Fibroblast of lung (primary cell): ENCODE measurements at regions not wholly inside any gene's neighbourhood (a gene's known extent, or its start where the extent isn't known, plus 50 kb on each side); places are given as distances from the start of the nearest gene placed in this dataset.

ENCODE experiments used
- DNase-seq, 2 donors: peaks; one replicate each; pipeline versions ENCODE4 v3.0.0 to v3.0.0-alpha.2; 2010; ENCODE audit warnings: low read depth in 2 of 2
- H2AFZ ChIP-seq: 2 replicates; pipeline ENCODE4 v1.5.1; 2012; ENCODE audit warnings: low read length, control low read depth, inconsistent platforms
- H3K27ac ChIP-seq: 2 replicates; pipeline ENCODE4 v1.5.1; 2011; ENCODE audit warnings: low read length, control low read depth; ENCODE audit not compliant: insufficient read depth
- H3K27me3 ChIP-seq: 2 replicates; pipeline ENCODE4 v1.5.1; 2011; ENCODE audit warnings: mild to moderate bottlenecking, low read length; ENCODE audit not compliant: control insufficient read depth, insufficient read depth
- H3K36me3 ChIP-seq: 2 replicates; pipeline ENCODE4 v1.5.1; 2011; ENCODE audit warnings: low read length; ENCODE audit not compliant: control insufficient read depth, insufficient read depth
- H3K4me1 ChIP-seq: 2 replicates; pipeline ENCODE4 v1.5.1; 2011; ENCODE audit warnings: low read length; ENCODE audit not compliant: control insufficient read depth, insufficient read depth; ENCODE audit errors: extremely low read depth
- H3K4me2 ChIP-seq: 2 replicates; pipeline ENCODE4 v1.5.1; 2011; ENCODE audit warnings: low read length, control low read depth; ENCODE audit not compliant: insufficient read depth; ENCODE audit errors: extremely low read depth
- H3K4me3 ChIP-seq, 4 experiments: fragments of 200-600 bp in 1 of 4; sonication (generic) in 1 of 4; replicated peaks in 1 of 4; 2 replicates each; pipeline ENCODE4 v1.5.1; 2011 to 2016; ENCODE audit warnings: low read length in 4 of 4, low read depth in 3 of 4, mild to moderate bottlenecking in 3 of 4, control low read depth in 2 of 4, inconsistent platforms in 1 of 4, mixed read lengths in 1 of 4; ENCODE audit not compliant: insufficient read depth in 1 of 4; ENCODE audit errors: control extremely low read depth in 1 of 4
- H3K79me2 ChIP-seq: 2 replicates; pipeline ENCODE4 v1.5.1; 2012; ENCODE audit warnings: mild to moderate bottlenecking, low read length, inconsistent platforms; ENCODE audit not compliant: control insufficient read depth, insufficient read depth
- H3K9ac ChIP-seq: 2 replicates; pipeline ENCODE4 v1.5.1; 2011; ENCODE audit warnings: mild to moderate bottlenecking, low read length, control low read depth; ENCODE audit not compliant: insufficient read depth
- H3K9me3 ChIP-seq: 2 replicates; pipeline ENCODE4 v1.5.1; 2012; ENCODE audit warnings: low read depth, low read length; ENCODE audit not compliant: control insufficient read depth, insufficient read depth
- H4K20me1 ChIP-seq: 2 replicates; pipeline ENCODE4 v1.5.1; 2011; ENCODE audit warnings: low read length; ENCODE audit not compliant: control insufficient read depth, insufficient read depth; ENCODE audit errors: extremely low read depth
- EZH2 ChIP-seq: IDR thresholded peaks from 2 replicates; pipeline ENCODE4 v1.5.1; 2012; ENCODE audit warnings: low read length, control low read depth, mild to moderate bottlenecking; ENCODE audit errors: missing control alignments
- TF ChIP-seq, protein P1 (sequence below), 2 donors: IDR thresholded peaks in 1 of 2; conservative IDR thresholded peaks in 1 of 2; 1 replicate in 1 of 2; 2 replicates in 1 of 2; pipeline ENCODE4 v1.5.1; 2011 to 2012; ENCODE audit warnings: low read length in 2 of 2, control low read depth in 1 of 2, inconsistent platforms in 1 of 2, low read depth in 1 of 2, mild to moderate bottlenecking in 1 of 2

GRCh38 chr7:89934101-89934500 is 220.2 kb upstream of the STEAP1 start:
- Histone ChIP-seq H3K36me3 (no peaks in the 10 kb centered on the region), H3K27me3 (no peaks in the 10 kb centered on the region), H3K4me3 (no peak overlapping the region), H3K4me1 (no peaks in the 10 kb centered on the region), H3K9me3 (no peaks in the 10 kb centered on the region), H4K20me1 (no peaks in the 10 kb centered on the region), H3K79me2 (no peaks in the 10 kb centered on the region), H2AFZ (no peak overlapping the region), H3K9ac (no peak overlapping the region), H3K4me2 (no peak overlapping the region), H3K27ac (no peak overlapping the region)
- TF ChIP-seq EZH2, result no peak
- TF ChIP-seq, protein P1, sequence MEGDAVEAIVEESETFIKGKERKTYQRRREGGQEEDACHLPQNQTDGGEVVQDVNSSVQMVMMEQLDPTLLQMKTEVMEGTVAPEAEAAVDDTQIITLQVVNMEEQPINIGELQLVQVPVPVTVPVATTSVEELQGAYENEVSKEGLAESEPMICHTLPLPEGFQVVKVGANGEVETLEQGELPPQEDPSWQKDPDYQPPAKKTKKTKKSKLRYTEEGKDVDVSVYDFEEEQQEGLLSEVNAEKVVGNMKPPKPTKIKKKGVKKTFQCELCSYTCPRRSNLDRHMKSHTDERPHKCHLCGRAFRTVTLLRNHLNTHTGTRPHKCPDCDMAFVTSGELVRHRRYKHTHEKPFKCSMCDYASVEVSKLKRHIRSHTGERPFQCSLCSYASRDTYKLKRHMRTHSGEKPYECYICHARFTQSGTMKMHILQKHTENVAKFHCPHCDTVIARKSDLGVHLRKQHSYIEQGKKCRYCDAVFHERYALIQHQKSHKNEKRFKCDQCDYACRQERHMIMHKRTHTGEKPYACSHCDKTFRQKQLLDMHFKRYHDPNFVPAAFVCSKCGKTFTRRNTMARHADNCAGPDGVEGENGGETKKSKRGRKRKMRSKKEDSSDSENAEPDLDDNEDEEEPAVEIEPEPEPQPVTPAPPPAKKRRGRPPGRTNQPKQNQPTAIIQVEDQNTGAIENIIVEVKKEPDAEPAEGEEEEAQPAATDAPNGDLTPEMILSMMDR (conservative IDR thresholded peaks at IDR 0.05 in 1 of 2, IDR thresholded peaks at IDR 0.05 in 1 of 2; ENCODE audit: low read depth in 1 of 2, low read length in 2 of 2), result no peak
- no peak for DNase-seq

DNA sequence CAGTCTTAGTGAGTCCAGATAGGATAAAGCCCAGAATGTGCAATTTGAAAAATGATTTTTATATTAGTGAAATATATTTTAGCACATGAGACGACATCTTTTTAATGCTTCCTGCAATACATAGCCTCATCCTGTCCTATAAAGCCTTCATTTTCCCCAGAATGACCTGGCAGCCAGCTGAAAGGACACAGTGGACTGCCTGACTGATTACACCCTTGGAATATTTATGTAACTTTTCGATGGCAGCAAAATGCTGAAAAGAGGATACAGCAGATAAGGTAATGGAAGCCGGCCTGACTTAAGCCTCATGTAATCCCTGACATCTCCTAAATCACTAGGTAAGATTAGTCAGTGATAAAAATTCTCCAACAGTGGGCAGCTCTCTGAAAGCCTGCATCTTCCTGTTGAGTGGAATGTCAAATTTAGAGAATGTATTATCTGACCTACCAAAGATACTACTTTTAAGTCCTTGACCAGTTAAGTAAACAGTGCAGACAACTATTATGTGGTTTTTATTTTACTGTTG is 210.7 kb upstream of the STEAP1 start:
- Histone ChIP-seq H3K4me1 (no peaks in the 10 kb centered on the region), H3K27ac (no peak overlapping the region), H3K36me3 (no peaks in the 10 kb centered on the region), H3K27me3 (no peaks in the 10 kb centered on the region), H3K9ac (no peak overlapping the region), H3K4me3 (no peak overlapping the region), H2AFZ (no peak overlapping the region), H3K79me2 (no peaks in the 10 kb centered on the region), H3K4me2 (no peak overlapping the region), H3K9me3 (no peaks in the 10 kb centered on the region), H4K20me1 (no peaks in the 10 kb centered on the region)
- TF ChIP-seq, protein P1 (conservative IDR thresholded peaks at IDR 0.05 in 1 of 2, IDR thresholded peaks at IDR 0.05 in 1 of 2; ENCODE audit: low read depth in 1 of 2, low read length in 2 of 2), result no peak
- no peak for TF ChIP-seq EZH2
- DNase-seq, result no peak

DNA sequence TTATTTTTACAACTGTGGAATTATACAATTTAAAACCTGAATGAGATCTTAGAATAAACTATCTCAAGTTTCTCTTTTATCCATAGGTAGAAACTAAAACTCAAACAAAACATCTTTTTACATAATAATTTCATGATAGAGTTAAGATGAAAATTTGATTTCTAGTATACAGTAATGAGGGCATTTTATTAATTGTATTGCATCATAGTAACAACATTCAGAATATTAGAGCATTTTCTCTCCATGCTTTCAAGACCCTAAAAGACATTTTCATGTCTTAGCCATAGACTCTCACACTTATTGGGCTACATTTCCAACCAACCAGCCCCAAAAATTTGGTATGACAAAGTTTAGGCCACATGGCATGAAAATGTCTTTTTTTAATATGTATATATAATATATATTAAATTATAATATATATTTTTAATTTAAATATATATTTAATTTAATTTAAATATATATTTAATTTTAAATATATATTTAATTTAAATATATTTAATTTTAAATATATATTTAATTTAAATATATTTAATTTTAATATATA is 195.7 kb upstream of the STEAP1 start:
- no peaks in the 10 kb centered on the region for H3K79me2 ChIP-seq
- no peaks in the 10 kb centered on the region for H3K36me3 ChIP-seq
- no peak overlapping the region for H3K9ac ChIP-seq
- H3K4me3 ChIP-seq, result no peak overlapping the region
- no peaks in the 10 kb centered on the region for H3K4me1 ChIP-seq
- TF ChIP-seq EZH2, result no peak
- TF ChIP-seq, protein P1 (conservative IDR thresholded peaks at IDR 0.05 in 1 of 2, IDR thresholded peaks at IDR 0.05 in 1 of 2; ENCODE audit: low read depth in 1 of 2, low read length in 2 of 2), result no peak
- no peaks in the 10 kb centered on the region for H3K27me3 ChIP-seq
- no peak overlapping the region for H3K27ac ChIP-seq
- no peaks in the 10 kb centered on the region for H4K20me1 ChIP-seq
- H3K9me3 ChIP-seq, result no peaks in the 10 kb centered on the region
- H3K4me2 ChIP-seq, result no peak overlapping the region
- no peak overlapping the region for H2AFZ ChIP-seq
- DNase-seq, result no peak
